RWPE2 (cell line): ENCODE measurements at regions not wholly inside any gene's neighbourhood (a gene's known extent, or its start where the extent isn't known, plus 50 kb on each side); places are given as distances from the start of the nearest gene placed in this dataset.

Experiments used
- ATAC-seq: fragments of 200-7000 bp; cut with Tn5 transposase; 3 replicates; pipeline ENCODE4 v1.9.1; 2021; ENCODE audit warnings: low read depth
- DNase-seq: peaks from one replicate; pipeline ENCODE4 v3.0.0-alpha.2; 2020; ENCODE audit warnings: low spot score
- H3K27ac ChIP-seq: fragments of 450-650 bp; 2 replicates; pipeline ENCODE4 v1.5.1; 2017; ENCODE audit warnings: mild to moderate bottlenecking; ENCODE audit not compliant: poor library complexity, severe bottlenecking
- H3K27me3 ChIP-seq: fragments of 250-450 bp; sonication (Bioruptor Pico); 2 replicates; pipeline ENCODE4 v1.5.1; 2021; ENCODE audit warnings: mild to moderate bottlenecking, moderate library complexity; ENCODE audit not compliant: insufficient read depth, poor library complexity, severe bottlenecking
- H3K36me3 ChIP-seq: fragments of 250-450 bp; sonication (Bioruptor Pico); 2 replicates; pipeline ENCODE4 v1.5.1; 2020; ENCODE audit warnings: low read depth, mild to moderate bottlenecking, moderate library complexity
- H3K4me1 ChIP-seq: fragments of 250-450 bp; sonication (Bioruptor Pico); 2 replicates; pipeline ENCODE4 v1.5.1; 2021; ENCODE audit warnings: mild to moderate bottlenecking, moderate library complexity; ENCODE audit not compliant: insufficient read depth, poor library complexity, severe bottlenecking
- H3K4me3 ChIP-seq: fragments of 250-450 bp; sonication (Bioruptor Pico); 2 replicates; pipeline ENCODE4 v1.5.1; 2021; ENCODE audit warnings: mild to moderate bottlenecking, moderate library complexity; ENCODE audit not compliant: severe bottlenecking
- H3K9me3 ChIP-seq: fragments of 250-450 bp; sonication (Bioruptor Pico); 2 replicates; pipeline ENCODE4 v1.5.1; 2021; ENCODE audit warnings: mild to moderate bottlenecking, moderate library complexity; ENCODE audit not compliant: severe bottlenecking
- TF ChIP-seq, protein P1 (sequence below): fragments of 450-650 bp; IDR thresholded peaks from one replicate; pipeline ENCODE4 v1.5.1; 2017; ENCODE audit warnings: mild to moderate bottlenecking, moderate library complexity; ENCODE audit not compliant: poor library complexity, severe bottlenecking

DNA sequence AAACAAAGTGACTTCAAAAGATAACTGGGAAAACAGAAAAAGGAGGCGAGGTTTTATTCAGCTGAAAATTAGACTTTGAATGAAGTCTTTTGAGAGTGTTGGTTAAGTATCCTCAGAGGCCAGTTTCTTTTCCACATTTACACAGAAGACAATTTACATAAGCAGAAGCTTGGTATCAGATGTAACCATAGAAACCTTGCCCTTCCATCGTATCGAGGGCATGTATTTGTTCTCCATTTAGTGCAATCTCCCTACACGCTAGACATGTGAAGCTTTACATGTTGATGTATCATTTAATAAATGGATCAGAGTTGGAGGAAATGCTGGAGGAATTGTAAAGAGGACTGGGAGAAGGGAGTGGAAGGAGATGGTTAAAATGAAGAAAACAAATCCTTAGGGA is 161.0 kb upstream of the CRBN start:
- Histone ChIP-seq H3K4me3 (no peak overlapping the region), H3K4me1 (no peaks in the 10 kb centered on the region), H3K36me3 (no peaks in the 10 kb centered on the region), H3K27me3 (no peaks in the 10 kb centered on the region), H3K9me3 (peaks cover 2% of the 10 kb centered on the region), H3K27ac (no peak overlapping the region)
- TF ChIP-seq, protein P1, sequence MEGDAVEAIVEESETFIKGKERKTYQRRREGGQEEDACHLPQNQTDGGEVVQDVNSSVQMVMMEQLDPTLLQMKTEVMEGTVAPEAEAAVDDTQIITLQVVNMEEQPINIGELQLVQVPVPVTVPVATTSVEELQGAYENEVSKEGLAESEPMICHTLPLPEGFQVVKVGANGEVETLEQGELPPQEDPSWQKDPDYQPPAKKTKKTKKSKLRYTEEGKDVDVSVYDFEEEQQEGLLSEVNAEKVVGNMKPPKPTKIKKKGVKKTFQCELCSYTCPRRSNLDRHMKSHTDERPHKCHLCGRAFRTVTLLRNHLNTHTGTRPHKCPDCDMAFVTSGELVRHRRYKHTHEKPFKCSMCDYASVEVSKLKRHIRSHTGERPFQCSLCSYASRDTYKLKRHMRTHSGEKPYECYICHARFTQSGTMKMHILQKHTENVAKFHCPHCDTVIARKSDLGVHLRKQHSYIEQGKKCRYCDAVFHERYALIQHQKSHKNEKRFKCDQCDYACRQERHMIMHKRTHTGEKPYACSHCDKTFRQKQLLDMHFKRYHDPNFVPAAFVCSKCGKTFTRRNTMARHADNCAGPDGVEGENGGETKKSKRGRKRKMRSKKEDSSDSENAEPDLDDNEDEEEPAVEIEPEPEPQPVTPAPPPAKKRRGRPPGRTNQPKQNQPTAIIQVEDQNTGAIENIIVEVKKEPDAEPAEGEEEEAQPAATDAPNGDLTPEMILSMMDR: no peak
- no peak for ATAC-seq
- DNase-seq: no peak

DNA sequence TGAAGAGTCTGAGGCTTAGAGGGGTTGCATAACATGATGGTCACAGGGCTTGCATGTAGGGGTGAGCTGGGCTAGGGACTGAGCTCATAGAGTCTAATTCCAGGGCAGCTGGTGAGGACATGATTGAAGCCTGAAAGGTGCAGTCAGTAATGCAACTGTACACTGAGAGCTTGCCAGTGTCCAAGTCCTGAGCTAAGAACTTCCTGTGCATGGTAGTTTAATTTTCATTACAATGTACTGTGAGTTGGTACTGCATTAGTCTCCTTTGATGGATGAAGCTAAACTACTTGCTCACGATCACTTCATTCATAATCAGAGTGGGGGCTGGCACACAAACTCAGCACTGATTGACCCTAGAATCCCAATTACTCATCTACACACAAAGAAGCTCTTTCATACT is 156.4 kb upstream of the CRBN start:
- no peak overlapping the region for H3K27ac ChIP-seq

DNA sequence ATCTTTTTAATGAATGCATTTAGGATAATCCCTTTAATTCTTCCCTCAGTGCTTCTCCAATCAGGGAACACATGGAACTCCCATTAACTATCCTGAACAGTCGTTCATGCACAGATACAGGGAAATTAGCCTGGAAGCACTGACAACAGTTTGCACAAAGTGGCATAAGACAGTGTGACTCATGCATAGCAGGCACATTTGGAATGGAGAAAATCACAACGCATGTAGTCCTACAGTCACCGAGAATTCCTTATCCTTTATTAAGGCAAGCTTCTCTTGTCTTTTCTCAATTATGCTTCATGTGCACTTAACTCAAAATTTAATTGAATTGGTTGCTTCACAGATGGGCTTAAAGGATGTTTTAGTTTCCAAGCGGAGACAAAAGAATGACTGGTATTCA is 155.0 kb upstream of the CRBN start:
- H3K27ac ChIP-seq: no peak overlapping the region
- no peak overlapping the region for H3K4me3 ChIP-seq
- DNase-seq (no peak), ATAC-seq (no peak)
- peaks cover 5% of the 10 kb centered on the region for H3K9me3 ChIP-seq
- no peaks in the 10 kb centered on the region for H3K27me3 ChIP-seq
- TF ChIP-seq, protein P1: no peak
- H3K4me1 ChIP-seq: no peaks in the 10 kb centered on the region
- no peaks in the 10 kb centered on the region for H3K36me3 ChIP-seq

More for the DNA sequence above, 156.4 kb upstream of the CRBN start:
- no peaks in the 10 kb centered on the region for H3K36me3 ChIP-seq
- peaks cover 5% of the 10 kb centered on the region for H3K9me3 ChIP-seq
- TF ChIP-seq, protein P1: no peak
- no peak overlapping the region for H3K4me3 ChIP-seq
- DNase-seq (no peak), ATAC-seq (no peak)
- H3K27me3 ChIP-seq: no peaks in the 10 kb centered on the region
- H3K4me1 ChIP-seq: no peaks in the 10 kb centered on the region

DNA sequence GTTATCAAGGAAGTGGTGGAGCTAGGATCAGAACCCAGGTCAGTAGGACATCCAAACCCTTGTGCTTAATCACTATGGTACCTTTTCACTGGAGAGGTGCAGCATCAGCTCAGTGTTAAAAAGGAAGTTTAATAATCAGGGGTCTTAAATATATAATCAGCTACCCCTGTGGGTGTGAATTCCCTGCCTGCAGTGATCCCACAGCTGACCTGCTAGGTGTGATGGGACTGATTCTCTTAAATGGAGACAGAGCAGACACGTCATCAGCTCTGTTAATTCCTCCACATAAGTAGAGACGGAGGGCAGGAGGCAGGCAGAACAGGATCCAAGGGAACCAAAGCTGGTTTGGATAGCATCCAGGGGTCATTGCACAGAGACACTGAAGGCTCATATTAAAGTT is 154.1 kb upstream of the CRBN start:
- Histone ChIP-seq H3K9me3 (peaks cover 5% of the 10 kb centered on the region), H3K27ac (no peak overlapping the region), H3K4me1 (no peaks in the 10 kb centered on the region), H3K4me3 (no peak overlapping the region), H3K27me3 (no peaks in the 10 kb centered on the region), H3K36me3 (no peaks in the 10 kb centered on the region)
- TF ChIP-seq, protein P1: no peak
- ATAC-seq (no peak), DNase-seq (no peak)

DNA sequence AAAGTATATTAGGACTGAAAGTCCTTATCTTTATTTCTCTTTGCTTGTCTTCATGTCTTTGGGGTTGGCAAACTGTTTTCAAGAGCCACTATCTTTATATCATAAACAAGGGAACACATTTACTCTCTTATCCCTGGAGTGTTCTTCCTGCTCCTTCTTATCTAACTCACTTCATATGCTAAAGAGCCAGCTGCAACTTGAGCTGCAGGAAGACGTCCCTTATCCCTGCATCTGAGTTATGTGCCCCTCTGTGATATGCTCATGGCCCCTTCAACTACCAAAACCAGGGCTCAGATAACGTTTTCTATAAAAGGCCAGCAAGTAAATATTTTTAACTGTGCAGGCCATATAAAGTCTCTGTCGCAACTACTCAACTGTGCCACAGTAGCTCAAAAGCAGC is 137.0 kb upstream of the CRBN start:
- no peak for ATAC-seq
- H3K36me3 ChIP-seq: no peaks in the 10 kb centered on the region
- no peaks in the 10 kb centered on the region for H3K27me3 ChIP-seq
- H3K4me1 ChIP-seq: no peaks in the 10 kb centered on the region
- H3K9me3 ChIP-seq: no peaks in the 10 kb centered on the region
- no peak overlapping the region for H3K27ac ChIP-seq
- TF ChIP-seq, protein P1: no peak
- no peak overlapping the region for H3K4me3 ChIP-seq
- DNase-seq: no peak
